ENCODE measurements at regions not wholly inside any gene's neighbourhood (a gene's known extent, or its start where the extent isn't known, plus 50 kb on each side); places are given as distances from the start of the nearest gene placed in this dataset.

GRCh38 chrX:39755143-39756032 is 342.4 kb downstream of the BCOR start:
- peak; percentile 93 for DNase-seq (ENCODE audit: low read depth)
- H3K4me3 ChIP-seq (ENCODE audit: low read depth, low read length) = no peak overlapping the region
- TF ChIP-seq, protein P1, sequence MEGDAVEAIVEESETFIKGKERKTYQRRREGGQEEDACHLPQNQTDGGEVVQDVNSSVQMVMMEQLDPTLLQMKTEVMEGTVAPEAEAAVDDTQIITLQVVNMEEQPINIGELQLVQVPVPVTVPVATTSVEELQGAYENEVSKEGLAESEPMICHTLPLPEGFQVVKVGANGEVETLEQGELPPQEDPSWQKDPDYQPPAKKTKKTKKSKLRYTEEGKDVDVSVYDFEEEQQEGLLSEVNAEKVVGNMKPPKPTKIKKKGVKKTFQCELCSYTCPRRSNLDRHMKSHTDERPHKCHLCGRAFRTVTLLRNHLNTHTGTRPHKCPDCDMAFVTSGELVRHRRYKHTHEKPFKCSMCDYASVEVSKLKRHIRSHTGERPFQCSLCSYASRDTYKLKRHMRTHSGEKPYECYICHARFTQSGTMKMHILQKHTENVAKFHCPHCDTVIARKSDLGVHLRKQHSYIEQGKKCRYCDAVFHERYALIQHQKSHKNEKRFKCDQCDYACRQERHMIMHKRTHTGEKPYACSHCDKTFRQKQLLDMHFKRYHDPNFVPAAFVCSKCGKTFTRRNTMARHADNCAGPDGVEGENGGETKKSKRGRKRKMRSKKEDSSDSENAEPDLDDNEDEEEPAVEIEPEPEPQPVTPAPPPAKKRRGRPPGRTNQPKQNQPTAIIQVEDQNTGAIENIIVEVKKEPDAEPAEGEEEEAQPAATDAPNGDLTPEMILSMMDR (conservative IDR thresholded peaks at IDR 0.05; ENCODE audit: low read depth, low read length) = no peak

DNA sequence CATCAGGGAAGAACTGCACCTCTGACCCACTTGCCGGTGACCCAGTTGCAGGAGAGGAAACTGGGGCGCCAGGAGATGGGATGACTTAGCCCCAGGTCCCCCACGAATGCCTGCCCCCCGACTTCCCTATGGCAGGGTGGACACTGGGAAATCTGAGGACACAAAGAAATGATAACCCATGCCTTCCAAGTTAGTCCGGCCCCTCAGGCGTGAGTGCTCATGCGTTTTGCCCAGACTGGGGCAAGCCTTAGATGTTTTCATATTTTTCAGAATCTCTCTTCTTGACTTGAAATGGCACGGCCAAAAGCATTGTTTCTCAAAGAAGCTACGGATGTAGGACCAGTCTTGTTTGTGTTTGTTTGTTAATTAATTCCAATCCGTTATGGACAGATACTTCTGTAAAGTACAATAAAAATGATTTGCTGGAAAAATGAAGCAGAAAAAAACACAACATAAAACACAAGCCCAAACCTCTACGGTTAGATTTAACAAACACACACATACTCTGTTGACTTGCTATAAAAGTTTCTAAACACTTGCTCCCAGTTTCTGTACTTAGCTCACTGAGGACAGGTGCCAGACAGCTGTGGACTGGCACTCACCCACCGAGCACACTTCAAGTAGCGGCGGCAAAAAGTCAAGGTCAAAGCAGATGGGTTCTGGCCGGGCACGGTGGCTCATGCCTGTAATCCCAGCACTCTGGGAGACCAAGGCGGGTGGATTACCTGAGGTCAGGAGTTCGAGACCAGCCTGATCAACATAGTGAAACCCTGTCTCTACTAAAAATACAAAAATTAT is 341.5 kb downstream of the BCOR start:
- TF ChIP-seq, protein P1 (conservative IDR thresholded peaks at IDR 0.05; ENCODE audit: low read depth, low read length) = no peak
- no peak for DNase-seq (ENCODE audit: low read depth)
- no peak overlapping the region for H3K4me3 ChIP-seq (ENCODE audit: low read depth, low read length)

GRCh38 chrX:39757971-39758370 is 339.8 kb downstream of the BCOR start:
- peak; percentile 33 for DNase-seq (ENCODE audit: low read depth)
- H3K4me3 ChIP-seq (ENCODE audit: low read depth, low read length) = no peak overlapping the region
- TF ChIP-seq, protein P1 (conservative IDR thresholded peaks at IDR 0.05; ENCODE audit: low read depth, low read length) = no peak

DNA sequence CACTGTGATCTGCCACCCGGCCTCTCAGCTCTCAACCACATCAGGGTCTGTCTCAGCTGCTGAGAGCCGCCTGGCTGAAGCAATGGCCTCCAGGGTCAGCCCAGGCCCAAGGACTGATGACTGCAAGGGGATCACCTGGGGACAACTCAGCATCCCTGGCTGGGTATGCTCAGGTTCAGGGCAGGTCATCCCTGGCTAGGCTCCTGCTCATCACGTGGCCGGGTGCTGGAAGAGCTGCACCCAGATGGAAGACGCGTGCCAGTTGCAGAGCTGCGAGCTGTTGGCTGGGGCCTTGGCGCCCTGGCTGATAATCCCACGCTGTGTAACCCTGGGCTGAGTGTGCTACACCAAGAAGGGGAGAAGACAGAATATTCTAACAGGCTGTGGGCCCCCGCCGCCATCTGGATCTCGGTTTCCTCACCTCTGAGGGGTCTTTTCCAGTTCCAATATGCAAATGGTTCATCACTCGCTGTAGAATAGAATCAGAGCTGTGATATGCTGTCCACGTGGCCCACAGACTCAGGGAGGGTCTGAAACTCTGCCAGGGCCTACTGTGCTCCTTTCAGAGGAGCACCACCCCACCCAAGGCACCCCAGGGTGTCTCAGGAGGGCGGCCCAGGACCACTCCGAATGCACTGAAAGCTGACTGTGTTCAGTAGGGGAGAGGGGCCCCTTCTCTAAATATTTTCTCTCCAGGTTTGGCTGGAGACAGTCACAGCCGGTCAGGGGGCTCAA is 338.8 kb downstream of the BCOR start:
- H3K4me3 ChIP-seq (ENCODE audit: low read depth, low read length) = no peak overlapping the region
- TF ChIP-seq, protein P1 (conservative IDR thresholded peaks at IDR 0.05; ENCODE audit: low read depth, low read length) = no peak

DNA sequence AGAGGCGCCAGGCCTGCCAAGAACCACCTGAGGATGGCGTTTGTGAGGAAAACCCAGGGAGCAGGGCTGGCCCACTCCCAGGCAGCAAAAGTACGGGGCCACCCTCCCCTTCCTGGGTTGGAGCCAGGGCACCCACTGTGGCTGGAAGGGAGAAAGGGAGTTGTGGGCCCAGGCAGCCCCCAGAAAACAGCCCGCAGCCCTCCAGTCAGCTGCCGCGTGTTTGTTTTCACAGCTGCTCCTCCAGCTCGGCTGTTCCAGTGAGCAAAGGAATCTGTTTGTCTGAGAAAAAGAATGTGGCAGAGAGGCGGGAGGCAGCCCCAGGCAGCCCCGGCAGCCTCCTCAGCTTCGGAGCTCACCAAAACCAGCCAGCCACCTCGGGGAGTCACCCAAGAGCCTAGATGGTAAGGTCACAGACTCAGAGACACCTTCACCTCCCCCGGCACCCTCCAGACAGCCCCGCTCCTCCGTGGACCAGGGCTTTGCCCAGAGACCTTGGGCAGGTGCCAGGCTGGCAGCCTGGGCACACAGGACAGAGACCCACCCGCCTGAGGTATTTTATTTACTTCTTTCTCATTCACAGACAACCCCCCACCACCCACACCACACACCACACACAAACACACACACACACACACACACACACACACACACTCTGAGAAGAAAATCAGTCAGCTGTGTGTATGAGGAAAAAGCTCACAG is 338.1 kb downstream of the BCOR start:
- peak; percentile 92 for DNase-seq (ENCODE audit: low read depth)
- H3K4me3 ChIP-seq (ENCODE audit: low read depth, low read length) = no peak overlapping the region
- TF ChIP-seq, protein P1 (conservative IDR thresholded peaks at IDR 0.05; ENCODE audit: low read depth, low read length) = peak; percentile 10

More for the DNA sequence above, 338.8 kb downstream of the BCOR start:
- peak; percentile 75 for DNase-seq (ENCODE audit: low read depth)

DNA sequence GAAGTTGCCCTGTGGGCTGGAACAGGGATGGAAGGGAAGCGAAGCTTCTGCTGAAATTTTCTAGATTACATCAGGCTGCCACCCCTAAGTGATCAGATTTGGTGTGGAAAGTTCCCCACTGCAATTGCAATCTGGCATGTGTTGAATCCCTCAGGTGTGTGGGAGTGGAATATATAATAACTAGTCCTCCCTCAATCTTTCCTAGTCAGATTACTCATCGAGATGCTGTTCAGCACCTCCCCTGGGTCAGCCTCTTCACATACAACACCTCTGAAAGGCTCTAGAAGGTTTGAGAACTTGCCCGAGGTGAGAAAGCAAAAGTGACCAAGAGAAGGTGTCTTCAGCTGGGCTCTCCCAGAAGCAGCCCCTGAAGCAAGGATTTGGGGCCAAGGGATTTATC is 336.8 kb downstream of the BCOR start:
- no peak overlapping the region for H3K4me3 ChIP-seq (ENCODE audit: low read depth, low read length)
- TF ChIP-seq, protein P1 (conservative IDR thresholded peaks at IDR 0.05; ENCODE audit: low read depth, low read length) = no peak
- DNase-seq (ENCODE audit: low read depth) = no peak

All from choroid plexus epithelial cell (primary cell).